Uterus (tissue), 2 donors: ENCODE measurements at regions not wholly inside any gene's neighbourhood (a gene's known extent, or its start where the extent isn't known, plus 50 kb on each side); places are given as distances from the start of the nearest gene placed in this dataset.

Experiments
- CTCF ChIP-seq, 4 experiments: fragments of 200-600 bp in 2 of 4; fragments of 450-650 bp in 2 of 4; sonication (generic) in 2 of 4; IDR thresholded peaks; one replicate each; pipeline ENCODE4 v1.5.1; 2016 to 2019; ENCODE audit warnings: antibody characterized with exemption in 4 of 4, mild to moderate bottlenecking in 2 of 4, moderate library complexity in 1 of 4
- POLR2A ChIP-seq, 2 donors: fragments of 450-650 bp; IDR thresholded peaks; one replicate each; pipeline ENCODE4 v1.6.1; 2016; ENCODE audit warnings: antibody characterized with exemption in 2 of 2, mild to moderate bottlenecking in 1 of 2, moderate library complexity in 1 of 2

- TF ChIP-seq CTCF (IDR thresholded peaks at IDR 0.05) (no peak), POLR2A (IDR thresholded peaks at IDR 0.05) (no peak)
These were observed 299.1 kb upstream of the ID4 start for GRCh38 chr6:19538096-19538495.
